ENCODE measurements at regions not wholly inside any gene's neighbourhood (a gene's known extent, or its start where the extent isn't known, plus 50 kb on each side); places are given as distances from the start of the nearest gene placed in this dataset.

DNA sequence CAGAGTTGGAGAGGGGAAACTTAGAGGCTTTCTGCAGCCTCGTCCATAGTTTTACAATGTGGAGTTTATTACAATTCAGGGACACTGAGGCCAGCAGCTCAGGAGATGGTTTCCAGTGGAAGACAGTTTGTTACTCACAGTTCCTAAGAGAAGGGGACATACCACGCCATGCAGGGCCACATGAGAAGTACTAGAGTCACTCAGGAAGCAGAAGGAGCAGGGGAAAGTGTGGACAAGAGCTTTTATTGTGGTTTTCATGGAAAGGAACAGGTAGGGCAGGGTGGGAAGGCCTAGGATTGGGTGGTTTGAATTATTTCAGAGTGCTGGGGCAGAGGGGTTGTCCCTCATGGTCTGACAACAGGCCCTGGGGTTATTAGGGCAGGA lies 292.1 kb upstream of the IGFBP3 start:
- Histone ChIP-seq H3K4ac (ENCODE audit: low read depth, low read length) (no peak overlapping the region), H3K14ac (replicated peaks; ENCODE audit: low read depth, low read length) (no peak overlapping the region), H4K20me1 (ENCODE audit: insufficient read depth, low read length) (no peaks in the 10 kb centered on the region), H3K79me1 (ENCODE audit: low read depth in 1 of 2, low read length in 2 of 2) (no peaks in the 10 kb centered on the region), H2AFZ (replicated peaks; ENCODE audit: low read length, poor library complexity) (no peak overlapping the region), H4K5ac (ENCODE audit: low read depth, low read length) (no peak overlapping the region), H4K8ac (ENCODE audit: low read depth in 2 of 2, low read length in 2 of 2) (no peak overlapping the region), H3K36me3 (ENCODE audit: control insufficient read depth, insufficient read depth, low read length) (no peaks in the 10 kb centered on the region), H2BK120ac (ENCODE audit: low read depth, low read length) (no peak overlapping the region), H2AK9ac (replicated peaks; ENCODE audit: low read depth, low read length, poor library complexity) (no peak overlapping the region), H3K27me3 (ENCODE audit: control insufficient read depth, insufficient read depth, low read length) (peaks cover 2% of the 10 kb centered on the region; the same call in 1 of the 2 replicates), H3K56ac (ENCODE audit: extremely low read depth, insufficient read depth, low read length) (no peak overlapping the region), H3K4me2 (ENCODE audit: low read depth, low read length) (no peak overlapping the region), H3K18ac (ENCODE audit: low read depth, low read length) (no peak overlapping the region), H3K4me1 (ENCODE audit: control insufficient read depth, insufficient read depth, low read length) (peaks cover 6% of the 10 kb centered on the region; the same call in 1 of the 2 replicates), H3K9ac (ENCODE audit: low read depth, low read length) (no peak overlapping the region), H2BK20ac (ENCODE audit: low read depth, low read length) (no peak overlapping the region), H3K23ac (ENCODE audit: low read depth, low read length) (no peak overlapping the region), H3K9me3 (ENCODE audit: control insufficient read depth, insufficient read depth, low read length) (no peaks in the 10 kb centered on the region), H2BK15ac (ENCODE audit: low read depth, low read length) (no peak overlapping the region; the same call in 2 of the 3 replicates), H3K27ac (ENCODE audit: insufficient read depth, low read length) (no peak overlapping the region), H3K9me1 (ENCODE audit: insufficient read depth, low read length) (0 out of 2 replicates have a peak, but pooled peaks cover 3% of the 10 kb centered on the region), H2BK5ac (ENCODE audit: low read depth, low read length, poor library complexity, severe bottlenecking) (no peak overlapping the region), H2AK5ac (ENCODE audit: low read depth, low read length) (no peak overlapping the region), H3K4me3 (ENCODE audit: insufficient read depth, low read depth, low read length) (no peak overlapping the region), H4K91ac (ENCODE audit: insufficient read depth, low read depth, low read length) (no peak overlapping the region)
- 89% methylated on average over 1 of the region's 2 CpGs; no CpG with 5 or more reads in 1 of the 2 experiments for WGBS, 2 experiments (ENCODE audit: extremely low coverage in 2 of 2, insufficient read length in 1 of 2)
- no peak for ATAC-seq (ENCODE audit: low read depth)
- POLR2A ChIA-PET (ENCODE audit: unreplicated experiment), result no interaction called here
- no TSS peak for BruUV-seq (replicated peaks)
- TF ChIP-seq FOS (IDR thresholded peaks at IDR 0.05; ENCODE audit: low read depth, low read length), result no peak
- TF ChIP-seq CEBPB (IDR thresholded peaks at IDR 0.05; ENCODE audit: low read depth, low read length), result no peak
- no peak for TF ChIP-seq SMC3 (IDR thresholded peaks at IDR 0.05; ENCODE audit: low read depth, low read length)
- TF ChIP-seq MAFK (IDR thresholded peaks at IDR 0.05; ENCODE audit: low read depth, low read length), result no peak
- TF ChIP-seq, protein P1, sequence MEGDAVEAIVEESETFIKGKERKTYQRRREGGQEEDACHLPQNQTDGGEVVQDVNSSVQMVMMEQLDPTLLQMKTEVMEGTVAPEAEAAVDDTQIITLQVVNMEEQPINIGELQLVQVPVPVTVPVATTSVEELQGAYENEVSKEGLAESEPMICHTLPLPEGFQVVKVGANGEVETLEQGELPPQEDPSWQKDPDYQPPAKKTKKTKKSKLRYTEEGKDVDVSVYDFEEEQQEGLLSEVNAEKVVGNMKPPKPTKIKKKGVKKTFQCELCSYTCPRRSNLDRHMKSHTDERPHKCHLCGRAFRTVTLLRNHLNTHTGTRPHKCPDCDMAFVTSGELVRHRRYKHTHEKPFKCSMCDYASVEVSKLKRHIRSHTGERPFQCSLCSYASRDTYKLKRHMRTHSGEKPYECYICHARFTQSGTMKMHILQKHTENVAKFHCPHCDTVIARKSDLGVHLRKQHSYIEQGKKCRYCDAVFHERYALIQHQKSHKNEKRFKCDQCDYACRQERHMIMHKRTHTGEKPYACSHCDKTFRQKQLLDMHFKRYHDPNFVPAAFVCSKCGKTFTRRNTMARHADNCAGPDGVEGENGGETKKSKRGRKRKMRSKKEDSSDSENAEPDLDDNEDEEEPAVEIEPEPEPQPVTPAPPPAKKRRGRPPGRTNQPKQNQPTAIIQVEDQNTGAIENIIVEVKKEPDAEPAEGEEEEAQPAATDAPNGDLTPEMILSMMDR (conservative IDR thresholded peaks at IDR 0.05; ENCODE audit: low read depth, low read length), result no peak
- TF ChIP-seq NFE2L2 (IDR thresholded peaks at IDR 0.05; ENCODE audit: low read depth, low read length), result no peak
- no peak for TF ChIP-seq MXI1 (IDR thresholded peaks at IDR 0.05; ENCODE audit: borderline replicate concordance, low read depth, low read length)
- in situ Hi-C loops (cut with MboI; ENCODE audit: low sequenced_read_pairs) (no loop called here), intact Hi-C loops (cut with micrococcal nuclease) (no loop called here), dilution Hi-C loops (cut with HindIII; ENCODE audit: low sequenced_read_pairs, unreplicated experiment) (no loop called here)
- no peak for DNase-seq
- CTCF ChIA-PET, result interaction anchor here (0.6 kb wide), 1 partner anchor 341 kb away, joined by 4 read pairs; no protein-coding TSS in a partner anchor

All from IMR-90 (cell line).